COLO668 (cell line): ENCODE measurements at regions not wholly inside any gene's neighbourhood (a gene's known extent, or its start where the extent isn't known, plus 50 kb on each side); places are given as distances from the start of the nearest gene placed in this dataset.
"Not testable (repeated sequence)": the region's sequence is repeated elsewhere in the genome, so short reads cannot be mapped to it uniquely, and the experiment has no call there.

Source experiments
- DNase-seq: peaks from one replicate; lab custom pipeline; 2025; ENCODE audit not compliant: unreplicated experiment; lab: John Stamatoyannopoulos, UW

GRCh38 chr14:37784827-37785223 is 189.4 kb downstream of the TTC6 start:
- not testable (repeated sequence) for DNase-seq

GRCh38 chr14:37785298-37785697 is 189.9 kb downstream of the TTC6 start:
- not testable (repeated sequence) for DNase-seq

- DNase-seq, result not testable (repeated sequence)
Measured at GRCh38 chr14:37786114-37786625, 190.7 kb downstream of the TTC6 start.

DNA sequence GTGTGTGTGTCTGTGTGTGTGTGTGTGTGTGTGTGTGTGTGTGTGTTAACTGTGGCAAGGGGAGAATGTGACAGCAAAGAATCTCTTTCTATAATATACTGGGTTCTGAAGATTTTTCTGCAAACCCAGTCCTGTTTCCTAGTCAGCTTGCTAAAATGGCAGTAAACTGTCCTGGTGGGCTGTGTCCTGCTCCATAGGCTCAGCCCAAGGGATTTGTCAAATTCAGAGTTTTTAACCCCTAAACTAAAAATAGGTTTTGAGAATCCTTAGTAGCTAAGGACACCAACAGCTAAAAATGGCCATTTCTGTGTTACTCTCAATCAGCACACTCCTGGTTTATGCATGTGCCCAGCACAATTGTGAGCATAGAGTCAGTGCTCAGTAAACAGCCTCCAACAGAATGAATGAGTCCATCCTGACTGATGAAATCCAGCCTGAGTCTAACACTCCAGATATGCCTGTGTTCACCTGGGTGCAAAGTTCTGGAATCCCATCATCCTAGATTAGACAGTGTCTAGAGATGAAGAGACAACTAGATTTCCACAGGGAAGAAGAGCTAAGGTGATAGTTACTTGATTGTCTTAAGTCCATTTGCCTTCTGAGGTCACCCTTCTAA is 192.6 kb downstream of the TTC6 start:
- DNase-seq, result no peak

GRCh38 chr14:37791384-37792036 is 196.1 kb downstream of the TTC6 start:
- DNase-seq, result no peak

DNA sequence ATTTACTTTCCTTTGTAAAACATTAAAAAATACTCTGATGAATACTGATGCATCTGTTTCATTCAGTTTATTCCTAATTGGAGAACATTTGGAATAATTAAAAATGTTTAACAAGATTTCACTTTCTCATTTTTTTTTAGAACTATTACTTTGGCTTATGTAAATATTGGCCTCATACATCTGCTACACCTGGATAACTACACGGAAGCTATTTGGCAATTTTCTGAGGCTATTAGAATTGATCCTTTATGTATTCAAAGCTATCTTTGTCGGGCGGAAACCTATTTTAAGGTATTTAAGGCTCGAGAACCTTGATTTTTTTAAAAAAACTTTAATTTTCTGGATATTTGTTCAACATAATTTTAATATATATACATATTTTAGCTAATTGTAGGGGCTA is 196.7 kb downstream of the TTC6 start:
- DNase-seq, result no peak

DNA sequence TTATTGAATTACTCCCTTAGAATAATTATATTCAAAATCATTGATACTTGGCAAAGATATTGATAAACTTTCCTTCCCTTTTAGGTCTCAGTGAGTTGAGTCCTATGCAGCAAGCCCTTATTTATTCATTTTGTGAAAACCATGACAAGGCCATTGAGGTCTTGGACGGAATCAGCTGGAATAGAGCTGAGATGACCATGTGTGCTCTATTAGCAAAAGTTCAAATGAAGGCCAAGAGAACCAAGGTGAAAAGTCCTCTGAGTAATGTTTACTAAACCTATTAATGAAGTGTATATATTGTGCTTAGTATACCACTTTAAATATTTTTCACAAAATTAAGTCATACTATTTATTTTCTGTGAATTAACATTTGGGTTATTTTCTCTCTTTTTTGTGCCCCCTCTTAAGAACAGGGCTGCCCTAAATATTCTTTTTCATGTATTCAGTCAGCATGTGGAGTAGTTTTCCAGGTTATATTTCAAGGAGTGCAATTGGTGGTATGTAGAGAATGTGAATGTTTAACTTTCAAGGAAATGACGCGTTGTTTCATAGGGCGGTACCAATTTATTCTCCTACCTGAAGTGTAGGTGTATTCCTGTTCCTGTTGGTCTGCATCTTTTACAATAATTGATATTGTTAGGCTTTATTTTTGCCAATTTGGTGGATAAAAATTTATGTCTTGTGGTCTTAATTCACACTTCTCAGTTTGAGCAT is 201.4 kb downstream of the TTC6 start:
- no peak for DNase-seq

- DNase-seq, result no peak
Measured at GRCh38 chr14:37797675-37798074, 202.2 kb downstream of the TTC6 start.

DNA sequence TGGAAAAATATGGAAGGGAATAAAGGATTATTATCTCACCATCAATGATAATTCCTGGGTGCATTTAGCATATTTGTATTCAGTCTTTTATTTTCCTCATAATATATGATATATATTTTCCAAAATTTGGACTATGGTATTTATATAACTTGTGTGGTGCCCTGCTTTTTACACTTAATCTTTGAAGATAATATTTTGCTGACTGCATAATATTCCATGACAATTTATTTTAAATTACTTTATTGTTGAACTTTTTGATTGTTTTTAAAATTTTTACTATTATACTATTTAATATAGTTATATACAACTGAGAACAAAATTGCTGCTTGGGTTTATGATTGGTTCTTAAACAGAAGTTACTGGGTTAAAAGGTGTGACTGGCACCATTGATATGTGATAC is 212.3 kb downstream of the TTC6 start:
- no peak for DNase-seq

- no peak for DNase-seq
Measured at GRCh38 chr14:37810094-37810801, 214.8 kb downstream of the TTC6 start.

DNA sequence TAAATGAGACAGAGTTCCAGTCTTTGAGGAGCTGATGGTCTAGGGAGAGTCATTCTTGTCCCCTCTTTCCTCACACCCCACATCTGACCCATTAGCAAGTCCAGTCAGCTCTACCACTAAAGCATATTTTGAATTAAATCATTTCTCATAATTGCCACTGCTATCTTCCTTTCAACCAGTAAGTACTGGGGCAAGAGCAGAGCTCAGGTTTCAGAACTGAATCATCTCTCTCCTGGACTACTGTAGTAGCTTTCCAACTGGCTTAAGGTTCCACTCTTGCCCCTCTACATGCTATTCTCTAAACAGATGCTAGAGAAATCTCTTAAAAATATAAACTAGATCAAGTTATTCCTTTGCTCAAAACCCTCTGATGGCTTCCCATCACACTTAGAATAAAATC is 218.3 kb downstream of the TTC6 start:
- DNase-seq, result no peak

DNA sequence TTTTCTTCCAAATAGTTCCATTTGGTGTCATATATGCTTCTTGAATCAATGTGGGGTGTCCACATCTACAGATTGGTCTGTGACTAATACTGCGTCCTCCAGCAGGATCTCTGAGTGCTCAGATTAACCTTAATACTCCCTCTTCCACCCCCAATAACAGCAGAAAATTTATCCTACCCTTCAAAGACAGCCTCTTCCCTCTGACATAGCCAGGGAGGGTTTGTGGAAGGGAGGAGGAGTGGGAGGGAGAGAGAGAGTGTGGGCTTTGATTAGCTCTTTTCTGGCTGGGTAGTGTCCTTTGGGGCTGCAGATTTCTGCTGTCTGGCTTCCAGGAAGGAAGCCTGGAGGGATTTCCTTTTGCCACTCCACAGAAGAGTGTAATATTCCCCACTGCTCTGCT is 220.7 kb downstream of the TTC6 start:
- no peak for DNase-seq

- no peak for DNase-seq
Measured at GRCh38 chr14:37816743-37817295, 221.4 kb downstream of the TTC6 start.

- DNase-seq, result no peak
Measured at GRCh38 chr14:37819155-37820015, 224.0 kb downstream of the TTC6 start.

- not testable (repeated sequence) for DNase-seq
Measured at GRCh38 chr14:37820810-37821209, 225.4 kb downstream of the TTC6 start.

- no peak for DNase-seq
Measured at GRCh38 chr14:37824939-37825712, 229.7 kb downstream of the TTC6 start.

- DNase-seq, result no peak
Measured at GRCh38 chr14:37826869-37827268, 231.4 kb downstream of the TTC6 start.

GRCh38 chr14:37830271-37830670 is 234.8 kb downstream of the TTC6 start:
- no peak for DNase-seq

DNA sequence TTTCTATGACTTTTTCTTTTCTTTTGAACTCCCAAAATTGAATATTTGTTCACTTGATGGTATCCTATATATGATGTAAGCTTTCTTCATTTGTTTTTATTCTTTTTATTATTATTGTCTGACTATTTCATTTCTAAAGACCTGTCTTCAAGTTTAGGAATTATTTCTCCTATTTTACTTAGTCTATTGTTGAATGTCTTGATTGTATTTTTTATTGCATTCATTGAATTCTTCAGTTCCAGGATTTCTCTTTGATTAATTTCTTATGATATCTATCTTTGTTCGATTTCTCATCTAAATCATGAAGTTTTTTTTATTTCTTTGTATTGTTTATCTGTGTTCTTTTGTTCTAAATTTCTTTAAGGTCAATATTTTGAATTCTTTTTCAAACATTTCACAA is 238.8 kb downstream of the TTC6 start:
- no peak for DNase-seq
